22Rv1 (cell line): ENCODE measurements at regions not wholly inside any gene's neighbourhood (a gene's known extent, or its start where the extent isn't known, plus 50 kb on each side); places are given as distances from the start of the nearest gene placed in this dataset.
"Not testable (repeated sequence)": the region's sequence is repeated elsewhere in the genome, so short reads cannot be mapped to it uniquely, and the experiment has no call there.

ENCODE experiments used
- H3K27ac ChIP-seq: fragments of 450-650 bp; 2 replicates; pipeline ENCODE4 v1.5.1; 2017
- CTCF ChIP-seq: fragments of 450-650 bp; IDR thresholded peaks from 2 replicates; pipeline ENCODE4 v1.5.1; 2017; ENCODE audit warnings: mild to moderate bottlenecking
- ZFX ChIP-seq: fragments of 450-650 bp; IDR thresholded peaks from 2 replicates; pipeline ENCODE4 v1.6.1; 2017; ENCODE audit warnings: antibody characterized with exemption, borderline replicate concordance

GRCh38 chr6:96721227-96721626, 116.0 kb downstream of the GPR63 start:
- TF ChIP-seq CTCF (no peak), ZFX (no peak)
- H3K27ac ChIP-seq, result no peak overlapping the region

GRCh38 chr6:96716221-96716620, 121.1 kb downstream of the GPR63 start:
- TF ChIP-seq CTCF (no peak), ZFX (no peak)
- no peak overlapping the region for H3K27ac ChIP-seq

GRCh38 chr6:96715608-96716007, 121.7 kb downstream of the GPR63 start:
- no peak overlapping the region for H3K27ac ChIP-seq
- no peak for TF ChIP-seq CTCF
- no peak for TF ChIP-seq ZFX

GRCh38 chr6:96704713-96705112, 132.6 kb downstream of the GPR63 start:
- H3K27ac ChIP-seq, result no peak overlapping the region
- TF ChIP-seq ZFX (no peak), CTCF (no peak)

- no peak for TF ChIP-seq CTCF
- H3K27ac ChIP-seq, result no peak overlapping the region
Observed at GRCh38 chr6:96702626-96703025, 134.7 kb downstream of the GPR63 start.

- H3K27ac ChIP-seq, result no peak overlapping the region
- TF ChIP-seq ZFX, result no peak
- TF ChIP-seq CTCF, result no peak
Observed at GRCh38 chr6:96700915-96701314, 136.4 kb downstream of the GPR63 start.

GRCh38 chr6:96694429-96694828, 131.5 kb downstream of the FHL5 start:
- H3K27ac ChIP-seq, result not testable (repeated sequence)

GRCh38 chr6:96687121-96687520, 124.2 kb downstream of the FHL5 start:
- TF ChIP-seq CTCF (no peak), ZFX (no peak)

More at GRCh38 chr6:96687121-96687520, 124.2 kb downstream of the FHL5 start:
- H3K27ac ChIP-seq, result no peak overlapping the region
